Tibial nerve (tissue), 3 donors: ENCODE measurements at regions not wholly inside any gene's neighbourhood (a gene's known extent, or its start where the extent isn't known, plus 50 kb on each side); places are given as distances from the start of the nearest gene placed in this dataset.

Source experiments
- CTCF ChIP-seq, 5 experiments: fragments of 200-600 bp in 3 of 5; fragments of 450-650 bp in 2 of 5; sonication (generic) in 3 of 5; IDR thresholded peaks; one replicate each; pipeline ENCODE4 v1.5.1; 2016 to 2019; ENCODE audit warnings: antibody characterized with exemption in 5 of 5, mild to moderate bottlenecking in 3 of 5, moderate library complexity in 2 of 5
- POLR2A ChIP-seq, 2 donors: fragments of 450-650 bp; IDR thresholded peaks; one replicate each; pipeline ENCODE4 v1.6.1; 2017; ENCODE audit warnings: antibody characterized with exemption in 2 of 2, mild to moderate bottlenecking in 2 of 2, moderate library complexity in 2 of 2

DNA sequence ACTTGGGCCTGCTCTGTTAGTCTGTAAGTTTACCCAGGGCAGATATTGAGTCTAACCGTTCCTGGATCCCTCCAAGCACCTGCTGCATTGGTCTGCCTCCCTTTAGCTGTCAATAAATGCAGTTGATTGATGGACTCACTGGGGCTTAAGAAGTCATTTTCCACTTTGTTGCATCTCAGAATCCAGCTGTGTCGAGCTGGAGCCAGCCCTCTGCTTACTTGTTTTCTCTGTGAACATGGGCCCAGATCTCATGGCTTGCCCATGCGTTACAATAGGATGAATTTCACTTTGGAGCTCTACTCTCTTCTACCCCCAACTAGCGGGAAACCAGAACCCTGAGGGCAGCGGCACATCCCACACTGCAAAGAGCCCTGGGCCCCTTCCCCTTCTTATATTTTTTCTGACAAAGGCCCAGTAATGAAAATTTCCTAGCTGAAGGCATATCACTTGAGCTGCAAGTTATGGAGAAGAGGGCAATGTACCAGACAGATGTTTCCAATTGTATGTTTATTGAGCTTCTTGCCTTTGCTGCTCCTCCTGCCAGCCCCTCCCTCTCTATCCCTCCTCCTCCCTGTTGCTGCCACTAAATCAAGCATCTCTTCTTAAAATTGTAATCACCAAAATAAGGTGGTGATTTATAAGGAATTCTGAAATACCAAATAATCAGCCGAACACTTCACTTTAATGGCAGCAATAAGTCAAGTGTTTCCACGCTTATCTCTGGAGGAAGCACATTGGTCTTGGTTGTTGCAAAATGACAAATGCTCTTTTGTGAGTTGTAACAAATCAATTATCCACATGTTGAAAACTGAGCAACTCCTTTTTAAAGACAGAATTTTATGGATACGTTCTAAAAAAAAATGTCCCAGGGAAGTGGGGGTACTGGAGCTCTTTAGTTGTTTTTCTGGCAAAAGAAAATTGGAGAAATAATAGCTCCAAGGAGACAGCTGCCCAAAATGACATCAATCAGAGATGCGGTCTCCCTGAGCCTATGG is 212.3 kb upstream of the ZBED5 start:
- TF ChIP-seq CTCF (IDR thresholded peaks at IDR 0.05) (no peak), POLR2A (IDR thresholded peaks at IDR 0.05) (no peak)
